Stimulated activated naive CD4-positive, alpha-beta T cell treated with Interleukin-2 at 50 U/mL for 16 hours (primary cell): ENCODE measurements at regions not wholly inside any gene's neighbourhood (a gene's known extent, or its start where the extent isn't known, plus 50 kb on each side); places are given as distances from the start of the nearest gene placed in this dataset.

Experiments
- DNase-seq: peaks from one replicate; lab custom pipeline; 2025; lab: John Stamatoyannopoulos, UW

DNA sequence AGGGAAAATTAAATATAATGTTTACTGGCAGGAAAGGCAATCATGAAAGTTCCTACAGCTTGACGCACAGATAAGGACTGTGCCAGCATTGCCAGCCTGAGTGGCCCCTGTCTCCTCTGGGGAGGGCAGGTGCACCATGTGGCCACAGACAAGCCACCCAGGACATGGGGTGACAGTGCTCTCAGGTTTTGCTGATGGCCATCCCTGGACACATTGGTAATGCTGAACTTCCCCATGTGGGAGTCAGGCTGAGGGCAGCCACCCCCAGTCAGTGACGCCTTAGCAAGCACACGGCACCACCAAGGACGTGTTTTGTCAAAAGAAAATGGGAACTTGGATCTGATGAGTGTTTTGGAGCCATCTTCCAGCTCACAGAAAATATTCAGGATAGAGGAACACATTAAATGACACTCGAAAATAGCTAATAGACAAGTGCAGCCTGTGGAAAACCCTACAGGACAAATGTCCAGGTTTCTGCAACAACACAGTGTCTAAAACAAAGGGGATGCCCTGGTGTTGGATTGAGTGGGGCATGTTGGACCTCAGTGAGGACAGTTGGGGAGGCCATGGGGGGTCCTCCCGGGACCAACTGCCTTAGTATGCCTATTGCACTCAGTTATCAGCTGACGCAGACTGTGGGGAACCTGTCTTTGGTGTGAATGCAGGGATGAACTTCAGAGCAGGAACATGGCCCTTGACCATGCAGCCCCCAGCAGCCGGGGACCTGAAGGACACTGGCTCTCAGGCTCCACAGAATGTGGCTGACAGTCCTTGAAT, 1450.5 kb downstream of the BRD1 start:
- no peak for DNase-seq

GRCh38 chr22:48376428-48376827, 1451.2 kb downstream of the BRD1 start:
- no peak for DNase-seq

DNA sequence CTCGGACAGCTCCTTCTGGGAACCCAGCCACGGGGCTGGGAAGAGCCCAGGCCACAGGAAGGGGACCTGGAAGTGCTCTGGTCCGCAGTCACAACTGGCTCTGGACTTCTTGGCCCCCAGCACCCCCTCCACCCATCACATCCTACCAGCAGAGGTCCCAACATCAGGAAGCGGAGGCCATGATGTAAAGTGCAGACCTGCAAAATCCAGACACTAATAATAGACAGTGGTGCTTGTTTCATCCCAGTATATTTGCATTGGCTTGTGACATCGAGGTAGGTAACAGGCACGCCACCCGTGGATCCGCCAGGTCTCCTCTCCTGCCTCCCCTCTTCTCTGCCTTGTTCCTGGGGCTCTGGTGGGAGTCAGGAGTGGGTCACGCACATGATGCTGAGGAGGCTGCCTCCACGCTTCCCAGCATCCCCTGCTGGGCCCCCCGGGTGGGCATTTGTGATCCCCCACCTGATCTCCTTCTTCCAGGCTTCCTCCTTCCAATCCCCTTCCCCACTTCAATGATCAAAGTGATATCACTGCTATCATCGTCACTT, 1454.0 kb downstream of the BRD1 start:
- no peak for DNase-seq

DNA sequence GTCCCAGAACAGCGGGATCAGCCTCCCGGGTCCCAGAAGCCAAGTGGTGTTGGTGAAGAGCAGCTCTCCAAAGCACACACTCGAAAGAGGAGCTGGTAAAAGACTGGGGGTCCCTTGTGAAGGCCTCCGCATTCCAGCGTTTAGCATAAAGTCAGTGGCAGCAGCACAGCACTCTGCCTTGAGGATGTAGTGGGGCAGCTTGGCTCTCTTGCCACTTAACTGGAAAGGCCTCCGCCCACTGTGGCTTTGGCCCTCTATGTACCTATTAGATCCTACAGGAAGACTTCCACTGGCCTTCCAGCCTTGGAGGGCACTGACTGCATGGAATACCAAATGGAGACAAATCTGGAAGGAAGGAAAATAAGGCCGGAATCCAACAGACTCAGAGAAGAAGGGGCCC, 1455.3 kb downstream of the BRD1 start:
- no peak for DNase-seq

DNA sequence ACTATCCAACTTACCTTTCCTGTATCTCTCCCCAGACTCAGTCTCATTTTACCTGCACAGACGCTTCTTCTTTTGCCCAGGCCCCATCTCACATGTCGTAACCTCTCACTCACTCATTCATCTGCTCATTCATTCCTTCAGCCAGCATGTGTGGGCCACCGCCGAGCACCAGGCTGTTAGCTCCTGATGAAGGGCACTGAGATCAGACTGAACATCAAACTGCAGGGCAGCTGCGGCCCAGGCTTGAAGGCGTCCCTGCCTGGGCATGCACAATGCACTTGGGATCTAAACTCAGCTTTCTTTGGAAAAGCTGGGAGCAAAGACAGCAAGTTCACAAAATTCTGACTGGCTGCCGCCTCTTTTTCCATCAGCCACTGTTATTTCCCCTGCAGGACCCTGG, 1456.3 kb downstream of the BRD1 start:
- no peak for DNase-seq

DNA sequence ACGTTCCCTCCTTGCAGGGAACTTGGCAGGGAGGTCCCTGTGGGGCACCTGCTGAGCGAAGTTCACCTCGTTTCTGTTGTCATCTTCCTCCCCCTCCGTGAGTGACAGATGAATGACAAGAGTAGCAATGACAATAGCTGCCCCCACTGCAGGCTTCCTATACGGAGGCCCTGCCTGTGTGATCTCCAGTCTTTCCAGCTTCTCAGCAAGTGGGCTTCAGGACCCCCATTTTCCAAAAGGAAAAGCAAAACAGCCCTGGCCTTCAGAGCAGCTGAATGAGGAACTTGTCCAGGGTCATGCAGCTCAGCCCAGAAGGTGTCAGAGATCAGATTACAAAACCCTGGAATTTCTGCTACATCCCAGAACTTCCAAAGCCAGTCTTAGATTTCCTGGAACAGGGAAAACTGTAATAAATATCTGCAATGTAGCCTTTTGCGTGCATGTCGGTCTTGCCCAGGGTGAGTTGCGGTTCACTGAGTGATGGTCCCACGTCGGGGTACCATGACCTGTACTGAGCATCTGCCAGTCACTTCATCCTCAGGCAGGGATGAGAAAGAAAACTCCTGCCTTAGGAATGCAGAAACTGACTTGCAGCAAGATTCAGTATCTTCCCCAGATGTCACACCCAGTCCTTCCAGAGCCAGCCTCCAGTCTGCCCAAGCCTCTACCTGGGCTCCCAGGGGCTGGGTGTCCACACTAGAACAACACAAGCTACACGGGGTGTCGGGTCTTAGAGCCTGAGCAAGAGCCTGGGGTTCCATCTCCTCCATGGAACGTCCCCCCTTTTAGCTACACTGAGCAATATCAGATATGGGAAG, 1457.0 kb downstream of the BRD1 start:
- no peak for DNase-seq

- DNase-seq: no peak
Measured at GRCh38 chr22:48369789-48370507, 1457.7 kb downstream of the BRD1 start.

- no peak for DNase-seq
Measured at GRCh38 chr22:48368975-48369525, 1458.6 kb downstream of the BRD1 start.

DNA sequence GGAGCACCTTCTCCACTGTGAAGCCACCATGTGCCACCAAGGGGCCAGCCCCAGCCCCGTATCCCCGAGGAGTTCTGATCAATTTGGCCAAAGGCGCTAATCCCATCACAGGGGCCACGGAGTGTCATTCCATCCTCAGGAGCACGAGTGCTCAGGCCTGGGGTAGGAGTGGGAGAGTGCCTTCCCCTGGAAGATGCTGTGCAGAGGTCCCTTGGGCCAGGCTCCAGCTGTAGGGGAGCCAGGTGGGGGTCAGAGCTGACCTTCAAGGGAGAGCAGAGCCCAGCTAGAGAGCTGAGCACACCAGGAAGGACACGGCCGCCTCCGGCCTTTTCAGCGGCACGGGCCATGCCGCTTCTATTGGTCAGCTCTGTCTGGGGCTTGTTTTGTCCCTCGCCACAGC, 1459.9 kb downstream of the BRD1 start:
- no peak for DNase-seq

DNA sequence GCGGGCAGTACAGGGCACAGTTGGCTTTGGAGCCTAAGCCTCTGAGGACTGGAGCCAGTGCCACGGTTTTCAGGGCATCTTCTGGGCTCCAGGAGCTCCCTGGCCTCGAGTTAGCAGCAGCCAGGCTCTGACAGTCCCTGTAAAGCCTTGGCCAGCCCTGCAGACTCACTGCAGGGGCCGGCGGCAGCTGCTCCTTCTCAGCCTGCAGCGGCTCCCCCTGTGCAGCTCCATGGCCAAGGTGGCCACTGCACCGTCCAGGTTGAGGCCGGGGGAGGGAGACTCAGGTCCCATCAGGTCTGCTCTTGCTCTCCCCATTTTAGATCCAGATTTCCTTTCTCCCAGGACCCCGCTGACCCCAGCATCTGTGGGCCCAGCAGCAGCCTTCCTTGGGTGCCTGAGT, 1461.1 kb downstream of the BRD1 start:
- no peak for DNase-seq

DNA sequence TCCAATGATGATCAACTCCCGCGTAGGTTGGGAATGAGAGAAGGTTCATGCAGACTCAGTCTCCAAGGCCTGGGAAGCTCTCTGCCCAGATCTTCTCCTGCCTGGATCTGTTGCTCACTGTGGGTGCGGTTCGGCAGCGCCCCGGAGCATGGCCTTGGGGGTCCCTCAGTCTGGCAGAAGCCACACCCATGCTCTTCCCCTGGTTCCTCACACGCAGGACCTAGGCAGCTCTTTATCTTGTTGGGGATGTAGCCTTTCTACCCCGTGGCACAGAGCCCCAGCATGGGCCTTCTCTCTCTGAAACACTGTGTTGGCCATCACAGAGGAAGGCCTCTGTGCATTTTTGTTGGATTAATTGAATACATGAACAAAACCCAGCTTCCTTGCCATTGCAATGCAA, 1461.6 kb downstream of the BRD1 start:
- no peak for DNase-seq

GRCh38 chr22:48365386-48365785, 1462.3 kb downstream of the BRD1 start:
- no peak for DNase-seq

DNA sequence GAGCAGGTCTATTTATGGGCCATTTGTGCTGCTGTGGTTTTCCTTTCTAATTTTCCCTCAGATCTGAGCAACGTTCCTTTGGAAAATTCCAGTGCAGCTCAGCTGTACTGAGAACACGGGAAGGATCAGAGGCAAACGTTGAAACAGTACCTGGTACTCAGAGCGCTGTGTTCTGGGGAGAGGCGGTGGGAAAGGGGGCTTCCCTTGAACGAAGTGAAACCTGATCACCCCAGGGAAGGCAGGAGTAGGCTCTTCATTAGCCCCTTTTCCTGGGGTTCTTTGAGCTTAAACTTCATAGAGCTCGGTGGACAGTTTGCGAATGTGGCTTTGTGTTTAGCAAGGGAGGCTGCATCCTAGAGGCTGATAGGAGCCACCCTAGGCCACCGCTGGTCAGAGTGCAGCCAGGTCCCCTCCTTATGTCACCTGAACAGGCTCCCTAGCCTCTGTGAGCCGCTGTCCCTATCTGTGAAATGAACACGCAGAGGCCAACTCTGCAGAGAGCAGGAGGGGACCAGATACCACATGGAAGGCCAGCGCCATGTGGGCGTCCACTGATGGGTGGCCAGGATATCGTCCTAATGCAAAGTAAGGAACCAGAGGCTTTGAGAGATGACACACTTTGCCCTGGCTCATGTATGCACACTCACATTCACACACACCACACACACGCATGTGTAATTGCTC, 1464.8 kb downstream of the BRD1 start:
- no peak for DNase-seq

- DNase-seq: no peak
Measured at GRCh38 chr22:48361099-48361639, 1466.5 kb downstream of the BRD1 start.

DNA sequence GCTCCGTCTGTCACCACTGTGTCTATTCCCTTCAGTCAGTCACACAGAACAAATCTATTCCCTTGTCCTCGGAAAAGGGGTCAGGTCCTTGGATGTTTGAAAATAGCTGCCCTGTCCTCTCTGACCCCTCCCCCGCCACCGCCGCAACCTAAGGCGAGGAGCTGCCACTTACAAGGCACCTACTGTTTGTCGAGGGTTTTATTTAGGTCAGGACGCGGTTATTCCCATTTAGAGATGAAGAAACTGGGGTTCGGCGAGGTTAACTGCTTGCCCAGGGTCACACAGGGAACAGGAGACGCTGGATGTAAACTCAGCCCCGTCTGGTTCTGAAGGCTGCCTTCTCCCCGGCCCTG, 1468.1 kb downstream of the BRD1 start:
- no peak for DNase-seq

- DNase-seq: no peak
Measured at GRCh38 chr22:48358886-48359612, 1468.6 kb downstream of the BRD1 start.

GRCh38 chr22:48357961-48358360, 1469.7 kb downstream of the BRD1 start:
- DNase-seq: no peak

- no peak for DNase-seq
Measured at GRCh38 chr22:48357196-48357595, 1470.5 kb downstream of the BRD1 start.

GRCh38 chr22:48356731-48357130, 1470.9 kb downstream of the BRD1 start:
- DNase-seq: no peak

- no peak for DNase-seq
Measured at GRCh38 chr22:48354096-48354495, 1473.6 kb downstream of the BRD1 start.
